DOHH2 (cell line): ENCODE measurements at regions not wholly inside any gene's neighbourhood (a gene's known extent, or its start where the extent isn't known, plus 50 kb on each side); places are given as distances from the start of the nearest gene placed in this dataset.

ENCODE experiments used
- H3F3A ChIP-seq: fragments of 200-600 bp; sonication (generic), shearing (Covaris generic); 2 replicates; pipeline ENCODE4 v1.6.0; 2016; ENCODE audit warnings: antibody characterized with exemption, mild to moderate bottlenecking; ENCODE audit not compliant: control insufficient read depth, insufficient read depth
- H3K27ac ChIP-seq: fragments of 200-600 bp; sonication (generic); 2 replicates; pipeline ENCODE4 v1.5.1; 2014; ENCODE audit warnings: low read depth, mild to moderate bottlenecking, low read length, moderate library complexity
- H3K27me3 ChIP-seq: fragments of 200-600 bp; sonication (generic); 2 replicates; pipeline ENCODE4 v1.6.1; 2014; ENCODE audit warnings: mild to moderate bottlenecking, low read length, mixed read lengths; ENCODE audit not compliant: control insufficient read depth
- H3K36me3 ChIP-seq: fragments of 200-600 bp; sonication (generic); 2 replicates; pipeline ENCODE4 v1.6.1; 2014; ENCODE audit warnings: mild to moderate bottlenecking, low read length, moderate library complexity, mixed read lengths; ENCODE audit not compliant: control insufficient read depth
- H3K4me1 ChIP-seq: fragments of 200-600 bp; sonication (generic); 2 replicates; pipeline ENCODE4 v1.6.1; 2014; ENCODE audit warnings: mild to moderate bottlenecking, low read length, mixed read lengths; ENCODE audit not compliant: control insufficient read depth
- H3K4me2 ChIP-seq: fragments of 200-600 bp; sonication (generic); 2 replicates; pipeline ENCODE4 v1.6.0; 2014; ENCODE audit warnings: mild to moderate bottlenecking, low read length, moderate library complexity
- H3K4me3 ChIP-seq: fragments of 200-600 bp; sonication (generic); 2 replicates; pipeline ENCODE4 v1.5.1; 2014; ENCODE audit warnings: mild to moderate bottlenecking, low read length, mixed read lengths
- H3K79me2 ChIP-seq: fragments of 200-600 bp; sonication (generic); 2 replicates; pipeline ENCODE4 v1.6.1; 2014; ENCODE audit warnings: mild to moderate bottlenecking, low read length, mixed read lengths; ENCODE audit not compliant: control insufficient read depth
- H3K9me2 ChIP-seq: fragments of 200-600 bp; sonication (generic); replicated peaks from 2 replicates; pipeline ENCODE4 v1.6.1; 2014; ENCODE audit warnings: mild to moderate bottlenecking, low read length, mixed read lengths; ENCODE audit not compliant: control insufficient read depth
- H3K9me3 ChIP-seq: fragments of 200-600 bp; sonication (generic); 2 replicates; pipeline ENCODE4 v1.6.1; 2014; ENCODE audit warnings: antibody characterized with exemption, low read length, mixed read lengths; ENCODE audit not compliant: control insufficient read depth, insufficient read depth
- H4K20me1 ChIP-seq: fragments of 200-600 bp; sonication (generic); 2 replicates; pipeline ENCODE4 v1.6.0; 2014; ENCODE audit warnings: low read depth, mild to moderate bottlenecking, antibody characterized with exemption, low read length, moderate library complexity; ENCODE audit not compliant: control insufficient read depth, insufficient read depth
- EZH2phosphoT487 ChIP-seq: fragments of 200-600 bp; sonication (generic); IDR thresholded peaks from 2 replicates; pipeline ENCODE4 v1.6.1; 2017; ENCODE audit warnings: borderline replicate concordance, mild to moderate bottlenecking, antibody characterized with exemption, low read length, moderate library complexity, mixed read lengths
- TF ChIP-seq, protein P1 (sequence below): fragments of 200-600 bp; sonication (generic); IDR thresholded peaks from one replicate; pipeline ENCODE4 v1.5.1; 2014; ENCODE audit warnings: antibody characterized with exemption, mild to moderate bottlenecking, low read depth, low read length; ENCODE audit not compliant: poor library complexity, severe bottlenecking

DNA sequence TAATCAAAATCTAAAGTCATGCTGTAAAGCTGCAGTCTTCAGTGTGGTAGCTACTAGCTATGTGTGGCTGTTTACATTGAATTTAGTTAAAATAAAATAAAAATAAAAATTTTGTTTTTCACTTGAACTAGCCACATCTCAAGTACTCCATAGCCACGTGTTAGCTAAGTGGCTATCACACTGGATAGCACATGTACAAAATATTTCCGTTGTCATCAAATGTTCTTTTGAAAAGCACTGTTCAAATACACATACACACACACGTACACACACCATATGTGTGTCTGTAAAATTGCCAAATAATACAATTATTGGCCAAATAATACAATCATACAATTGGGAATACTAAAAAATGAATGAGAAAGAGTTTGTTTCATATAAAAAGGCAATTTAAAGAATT, 778.2 kb upstream of the FLRT2 start:
- Histone ChIP-seq H3K9me3 (no peaks in the 10 kb centered on the region), H3K79me2 (no peaks in the 10 kb centered on the region), H3K4me3 (no peak overlapping the region), H3K36me3 (no peaks in the 10 kb centered on the region), H3K9me2 (no peaks in the 10 kb centered on the region), H3F3A (no peaks in the 10 kb centered on the region), H3K4me1 (no peaks in the 10 kb centered on the region), H4K20me1 (no peaks in the 10 kb centered on the region), H3K27me3 (no peaks in the 10 kb centered on the region), H3K27ac (no peak overlapping the region), H3K4me2 (no peak overlapping the region)
- TF ChIP-seq, protein P1, sequence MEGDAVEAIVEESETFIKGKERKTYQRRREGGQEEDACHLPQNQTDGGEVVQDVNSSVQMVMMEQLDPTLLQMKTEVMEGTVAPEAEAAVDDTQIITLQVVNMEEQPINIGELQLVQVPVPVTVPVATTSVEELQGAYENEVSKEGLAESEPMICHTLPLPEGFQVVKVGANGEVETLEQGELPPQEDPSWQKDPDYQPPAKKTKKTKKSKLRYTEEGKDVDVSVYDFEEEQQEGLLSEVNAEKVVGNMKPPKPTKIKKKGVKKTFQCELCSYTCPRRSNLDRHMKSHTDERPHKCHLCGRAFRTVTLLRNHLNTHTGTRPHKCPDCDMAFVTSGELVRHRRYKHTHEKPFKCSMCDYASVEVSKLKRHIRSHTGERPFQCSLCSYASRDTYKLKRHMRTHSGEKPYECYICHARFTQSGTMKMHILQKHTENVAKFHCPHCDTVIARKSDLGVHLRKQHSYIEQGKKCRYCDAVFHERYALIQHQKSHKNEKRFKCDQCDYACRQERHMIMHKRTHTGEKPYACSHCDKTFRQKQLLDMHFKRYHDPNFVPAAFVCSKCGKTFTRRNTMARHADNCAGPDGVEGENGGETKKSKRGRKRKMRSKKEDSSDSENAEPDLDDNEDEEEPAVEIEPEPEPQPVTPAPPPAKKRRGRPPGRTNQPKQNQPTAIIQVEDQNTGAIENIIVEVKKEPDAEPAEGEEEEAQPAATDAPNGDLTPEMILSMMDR = no peak
- no peak for TF ChIP-seq EZH2phosphoT487

DNA sequence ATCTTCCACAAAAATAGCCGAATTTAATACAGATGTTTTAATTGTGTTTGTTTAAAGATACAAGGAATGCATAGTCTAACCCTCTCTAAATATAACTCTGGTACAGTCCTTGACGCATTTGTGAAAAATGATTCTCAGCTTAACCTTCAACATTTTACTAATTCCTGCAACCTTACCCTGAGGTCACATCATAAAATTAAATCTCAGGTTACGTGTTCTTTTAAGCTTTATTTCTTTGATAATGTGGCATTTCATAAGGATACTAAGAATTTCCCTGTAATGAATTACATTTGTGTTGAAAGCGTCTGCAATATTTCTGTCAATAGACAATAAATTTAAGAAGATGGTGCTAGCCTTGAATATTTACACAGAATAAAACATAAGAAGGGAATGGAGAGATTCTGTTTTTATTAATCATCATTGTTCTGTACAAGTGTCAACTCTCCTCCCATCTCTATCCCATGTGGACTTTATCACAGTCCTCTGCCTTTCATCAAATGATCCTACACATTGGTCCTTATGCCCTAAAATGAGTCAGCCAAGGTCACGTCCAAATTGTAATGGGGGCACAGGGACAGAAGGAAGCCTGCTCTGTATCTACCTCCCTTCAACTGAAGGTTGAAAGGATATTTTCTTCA, 769.3 kb upstream of the FLRT2 start:
- H3K79me2 ChIP-seq = no peaks in the 10 kb centered on the region
- H3F3A ChIP-seq = no peaks in the 10 kb centered on the region
- H3K27me3 ChIP-seq = no peaks in the 10 kb centered on the region
- no peak overlapping the region for H3K4me3 ChIP-seq
- H3K9me3 ChIP-seq = no peaks in the 10 kb centered on the region
- H3K9me2 ChIP-seq = no peaks in the 10 kb centered on the region
- no peaks in the 10 kb centered on the region for H3K4me1 ChIP-seq
- TF ChIP-seq, protein P1 = no peak
- TF ChIP-seq EZH2phosphoT487 = no peak
- no peaks in the 10 kb centered on the region for H3K36me3 ChIP-seq
- H3K27ac ChIP-seq = no peak overlapping the region
- no peaks in the 10 kb centered on the region for H4K20me1 ChIP-seq
- no peak overlapping the region for H3K4me2 ChIP-seq

DNA sequence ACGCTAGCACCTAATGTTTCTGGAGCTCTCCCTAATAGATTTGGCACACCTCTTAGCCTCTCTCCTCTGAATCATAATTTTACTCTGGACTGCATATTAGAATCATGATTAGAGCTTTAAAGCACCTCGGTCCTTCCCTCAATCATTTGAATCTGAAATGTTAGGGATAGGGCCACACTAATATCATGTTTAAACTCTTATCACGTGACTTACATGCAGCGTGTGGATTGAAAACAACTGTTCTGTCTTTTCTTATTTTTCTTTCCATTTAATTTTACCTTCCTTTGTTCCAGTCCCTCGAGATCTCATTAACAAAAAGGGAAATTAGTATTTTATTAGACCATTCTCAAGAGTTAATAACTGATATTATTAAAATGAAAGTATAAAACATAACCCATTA, 762.5 kb upstream of the FLRT2 start:
- no peaks in the 10 kb centered on the region for H3K27me3 ChIP-seq
- TF ChIP-seq EZH2phosphoT487 = no peak
- TF ChIP-seq, protein P1 = no peak
- no peak overlapping the region for H3K27ac ChIP-seq
- H3F3A ChIP-seq = no peaks in the 10 kb centered on the region
- H3K4me2 ChIP-seq = no peak overlapping the region
- H3K9me3 ChIP-seq = no peaks in the 10 kb centered on the region
- no peaks in the 10 kb centered on the region for H3K36me3 ChIP-seq
- no peaks in the 10 kb centered on the region for H4K20me1 ChIP-seq
- no peak overlapping the region for H3K4me3 ChIP-seq
- no peaks in the 10 kb centered on the region for H3K79me2 ChIP-seq
- H3K4me1 ChIP-seq = no peaks in the 10 kb centered on the region
- H3K9me2 ChIP-seq = no peaks in the 10 kb centered on the region
